ENCODE measurements at regions not wholly inside any gene's neighbourhood (a gene's known extent, or its start where the extent isn't known, plus 50 kb on each side); places are given as distances from the start of the nearest gene placed in this dataset.

DNA sequence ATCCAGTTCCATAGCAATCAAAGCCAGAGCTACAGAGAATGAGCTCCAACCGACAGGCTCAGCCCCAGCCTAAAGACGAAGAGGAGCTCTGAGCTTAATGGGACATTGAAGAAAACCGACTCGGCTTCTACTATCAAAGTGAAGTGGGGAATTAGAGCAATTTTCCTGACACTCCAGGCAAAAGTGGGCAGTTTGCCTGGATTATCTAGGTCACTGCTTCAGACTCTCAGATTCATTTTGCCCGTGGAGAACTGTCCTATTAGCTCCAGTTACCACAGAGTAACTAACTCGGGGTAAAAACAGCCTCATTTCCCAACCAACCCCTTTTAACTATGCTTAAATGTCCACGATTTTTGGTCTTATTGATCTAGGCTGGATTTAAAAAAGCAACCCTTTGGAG is 592.1 kb upstream of the NRSN1 start:
- TF ChIP-seq EZH2 (IDR thresholded peaks at IDR 0.05; ENCODE audit: borderline replicate concordance, low read depth, low read length, severe bottlenecking), result no peak
- no peak for TF ChIP-seq MYC (IDR thresholded peaks at IDR 0.05; ENCODE audit: low read depth, low read length)
- no peak for TF ChIP-seq CTCF (IDR thresholded peaks at IDR 0.05; ENCODE audit: extremely low read depth in 1 of 2, insufficient read depth in 1 of 2, low read depth in 1 of 2, low read length in 2 of 2)
- TF ChIP-seq, protein P1, sequence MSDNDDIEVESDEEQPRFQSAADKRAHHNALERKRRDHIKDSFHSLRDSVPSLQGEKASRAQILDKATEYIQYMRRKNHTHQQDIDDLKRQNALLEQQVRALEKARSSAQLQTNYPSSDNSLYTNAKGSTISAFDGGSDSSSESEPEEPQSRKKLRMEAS (IDR thresholded peaks at IDR 0.05; ENCODE audit: insufficient read depth, insufficient read length), result no peak
- no peak for TF ChIP-seq POLR2AphosphoS5 (IDR thresholded peaks at IDR 0.05; ENCODE audit: insufficient read depth, low read depth, low read length)
- no peak for TF ChIP-seq GATA2 (IDR thresholded peaks at IDR 0.05; ENCODE audit: insufficient read depth, insufficient read length, low read depth, low read length)
- TF ChIP-seq POLR2A (IDR thresholded peaks at IDR 0.05; ENCODE audit: low read depth, low read length), result no peak
- TF ChIP-seq FOS (IDR thresholded peaks at IDR 0.05; ENCODE audit: borderline replicate concordance, insufficient read depth, low read length), result no peak
- Histone ChIP-seq H3K4me2 (ENCODE audit: insufficient read depth, low read length) (no peak overlapping the region), H3K27me3 (ENCODE audit: control insufficient read depth in 2 of 2, insufficient read depth in 2 of 2, low read length in 2 of 2) (no peaks in the 10 kb centered on the region), H2AFZ (ENCODE audit: low read depth, low read length) (no peak overlapping the region), H3K27ac (ENCODE audit: insufficient read depth, low read depth, low read length) (no peak overlapping the region), H3K36me3 (ENCODE audit: control insufficient read depth in 2 of 2, extremely low read depth in 1 of 2, insufficient read depth in 2 of 2, low read length in 2 of 2) (no peaks in the 10 kb centered on the region), H3K9me1 (replicated peaks; ENCODE audit: control insufficient read depth, extremely low read depth, insufficient read depth, low read length) (no peaks in the 10 kb centered on the region), H3K4me3 (replicated peaks in 1 of 3; ENCODE audit: insufficient read depth in 1 of 3, low read depth in 1 of 3, low read length in 3 of 3) (no peak overlapping the region), H3K9ac (replicated peaks; ENCODE audit: extremely low read depth, insufficient read depth, low read length) (no peak overlapping the region), H3K79me2 (ENCODE audit: control insufficient read depth, insufficient read depth, low read length) (no peaks in the 10 kb centered on the region), H3K9me3 (replicated peaks; ENCODE audit: control insufficient read depth, insufficient read depth, low read length) (no peaks in the 10 kb centered on the region), H3K4me1 (ENCODE audit: control insufficient read depth, extremely low read depth, insufficient read depth, low read length) (no peaks in the 10 kb centered on the region), H4K20me1 (replicated peaks; ENCODE audit: control insufficient read depth, extremely low read depth, insufficient read depth, low read length) (no peaks in the 10 kb centered on the region)
- ChIA-PET CTCF (no interaction called here), POLR2A (no interaction called here)
- FAIRE-seq, result no peak
- dilution Hi-C loops (cut with MboI; ENCODE audit: extremely low pct_ligation_motif_present, low sequenced_read_pairs) (no loop called here), intact Hi-C loops (cut with micrococcal nuclease) (no loop called here)
- no TSS peak for BruUV-seq (replicated peaks)
- DNase-seq (ENCODE audit: low read depth, low spot score), result no peak
